Activated CD4-positive, alpha-beta T cell treated with anti-CD3 and anti-CD28 coated beads for 4 hours (primary cell): ENCODE measurements at regions not wholly inside any gene's neighbourhood (a gene's known extent, or its start where the extent isn't known, plus 50 kb on each side); places are given as distances from the start of the nearest gene placed in this dataset.
"Not testable (repeated sequence)": the region's sequence is repeated elsewhere in the genome, so short reads cannot be mapped to it uniquely, and the experiment has no call there.

Experiments used
- DNase-seq, 2 donors: peaks; one replicate each; pipeline ENCODE4 v3.0.0-alpha.2; 2020

DNA sequence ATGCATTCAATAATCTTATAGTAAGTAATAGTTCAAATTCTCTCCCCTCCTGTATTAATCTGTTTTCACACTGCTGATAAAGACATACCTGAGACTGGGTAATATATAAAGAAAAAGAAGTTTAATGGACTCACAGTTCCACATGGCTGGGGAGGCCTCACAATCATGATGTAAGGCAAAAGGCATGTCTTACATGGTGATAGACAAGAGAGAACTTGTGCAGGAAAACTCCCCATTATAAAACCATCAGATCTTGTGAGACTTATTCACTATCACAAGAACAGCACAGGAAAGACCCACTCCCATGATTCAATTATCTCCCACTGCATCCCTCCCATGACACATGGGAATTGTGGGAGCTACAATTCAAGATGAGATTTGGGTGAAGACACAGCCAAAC is 199.9 kb upstream of the PCSK5 start:
- not testable (repeated sequence) for DNase-seq

DNA sequence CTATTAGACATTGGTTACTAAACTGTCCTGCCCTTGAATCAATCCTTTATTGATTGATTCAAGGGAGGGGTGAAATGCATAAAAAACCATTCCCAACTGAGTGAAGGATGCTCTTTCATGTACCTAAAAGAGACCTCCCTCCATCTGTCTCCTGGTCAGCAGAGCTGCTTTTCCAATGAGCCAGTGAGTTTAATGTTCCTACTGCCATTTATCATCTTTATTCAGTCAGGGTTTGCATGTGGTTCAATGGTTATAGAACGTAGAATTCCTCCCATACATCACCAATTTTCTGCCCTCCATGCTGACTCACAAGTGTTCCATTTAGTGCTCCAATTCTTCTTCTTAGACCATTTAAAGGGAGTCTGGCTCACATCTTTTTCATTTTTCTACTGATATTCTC is 199.1 kb upstream of the PCSK5 start:
- DNase-seq = no peak

DNA sequence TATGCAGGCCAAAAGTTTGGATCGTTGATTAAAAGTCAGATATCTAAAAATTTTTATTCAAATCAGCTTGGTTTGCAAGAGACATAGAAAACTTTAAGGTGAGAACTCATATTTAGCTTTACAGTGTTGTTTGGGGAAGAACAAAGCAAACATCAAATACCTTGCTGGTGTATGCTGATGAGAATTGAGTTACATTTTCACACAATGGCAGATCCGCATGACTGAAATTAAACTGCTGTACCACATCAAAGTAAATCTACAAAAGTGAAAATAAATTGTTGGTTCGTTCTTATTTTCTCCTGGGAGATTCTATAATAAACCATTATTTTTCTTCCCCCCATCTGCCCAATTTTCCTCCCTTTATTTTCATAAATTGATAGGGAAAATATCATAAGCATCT is 198.2 kb upstream of the PCSK5 start:
- no peak for DNase-seq

DNA sequence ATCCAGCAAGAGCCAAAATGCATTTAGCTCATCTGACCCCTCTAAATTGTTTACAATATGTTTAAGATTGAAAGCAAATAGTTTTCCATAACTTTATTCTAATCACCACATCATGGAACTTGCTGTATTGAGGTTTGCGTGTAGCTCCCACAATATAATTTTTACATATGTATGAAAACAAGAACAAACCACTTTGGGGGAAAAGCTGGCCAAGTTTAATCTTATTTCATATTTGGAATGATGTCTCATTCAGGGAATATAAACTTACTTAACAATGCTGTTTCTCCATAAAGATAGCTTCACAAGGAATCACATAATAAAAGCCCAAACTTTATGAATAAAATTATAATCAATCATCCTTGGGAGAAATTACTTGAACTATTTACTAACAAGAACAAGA is 194.6 kb upstream of the PCSK5 start:
- DNase-seq = no peak

DNA sequence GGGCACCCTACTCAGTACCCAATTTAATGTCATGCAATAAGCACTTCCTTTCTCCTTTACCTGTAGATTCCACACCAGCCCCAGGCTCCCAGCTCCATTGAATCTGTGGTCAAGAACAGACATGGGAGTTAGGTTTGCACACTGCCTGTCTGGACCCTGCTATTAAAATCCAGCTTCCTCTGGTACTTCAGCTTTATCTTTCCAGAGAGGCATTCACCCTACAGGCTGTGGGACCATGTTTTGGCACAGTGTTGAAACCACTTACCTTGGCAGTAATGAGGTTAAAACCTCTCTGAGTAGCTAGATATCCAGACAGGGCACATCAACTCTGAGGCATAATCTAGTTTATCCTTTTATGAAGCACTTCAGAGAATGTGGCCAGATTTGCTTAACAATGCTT is 191.5 kb upstream of the PCSK5 start:
- DNase-seq = no peak

DNA sequence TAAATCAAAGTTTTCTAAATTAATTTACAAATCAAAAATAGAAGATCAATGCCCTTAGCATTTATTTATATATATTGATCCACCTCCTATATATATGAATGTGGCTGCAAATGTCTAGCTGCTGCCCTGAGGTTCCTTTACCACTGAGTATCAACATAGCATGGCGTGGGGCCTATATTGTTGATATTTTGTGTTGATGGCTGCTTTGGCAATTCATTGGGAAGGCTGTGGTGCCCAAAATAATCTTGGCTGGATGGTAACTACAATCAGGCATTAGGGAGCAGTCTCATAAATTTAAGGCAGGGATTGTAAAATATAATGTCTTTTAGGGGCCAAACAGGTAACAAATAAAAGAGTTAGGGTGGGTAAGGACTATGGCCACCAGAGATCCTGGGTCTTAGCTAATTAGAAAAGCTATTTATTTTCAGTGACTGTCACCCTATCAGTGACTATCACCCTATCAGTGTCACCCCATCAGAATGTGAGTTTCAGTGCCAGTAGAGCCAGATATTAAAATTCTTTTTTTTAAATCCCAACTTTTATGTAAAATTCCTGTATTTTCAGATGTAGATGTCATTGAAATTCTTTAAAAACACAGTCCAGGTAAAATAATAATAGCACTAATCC is 190.7 kb upstream of the PCSK5 start:
- no peak for DNase-seq

DNA sequence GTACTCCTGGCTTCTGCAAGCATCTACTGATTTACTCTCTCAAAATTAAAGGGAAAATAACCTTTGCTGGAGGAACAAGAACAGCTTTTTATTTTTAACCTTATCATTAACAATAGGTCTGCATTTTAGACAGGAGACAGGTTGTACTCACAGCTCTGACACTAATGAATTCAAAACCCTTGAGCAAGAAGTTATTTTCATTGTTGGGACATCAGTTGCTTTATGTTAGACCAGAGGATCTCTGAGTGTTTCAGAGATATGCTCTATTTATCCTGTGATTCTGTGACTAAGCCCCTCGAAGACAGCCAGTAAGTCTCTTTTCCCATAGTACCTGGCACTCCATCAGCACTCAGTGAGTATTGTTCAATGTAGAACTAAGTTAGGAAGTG is 190.2 kb upstream of the PCSK5 start:
- no peak for DNase-seq

DNA sequence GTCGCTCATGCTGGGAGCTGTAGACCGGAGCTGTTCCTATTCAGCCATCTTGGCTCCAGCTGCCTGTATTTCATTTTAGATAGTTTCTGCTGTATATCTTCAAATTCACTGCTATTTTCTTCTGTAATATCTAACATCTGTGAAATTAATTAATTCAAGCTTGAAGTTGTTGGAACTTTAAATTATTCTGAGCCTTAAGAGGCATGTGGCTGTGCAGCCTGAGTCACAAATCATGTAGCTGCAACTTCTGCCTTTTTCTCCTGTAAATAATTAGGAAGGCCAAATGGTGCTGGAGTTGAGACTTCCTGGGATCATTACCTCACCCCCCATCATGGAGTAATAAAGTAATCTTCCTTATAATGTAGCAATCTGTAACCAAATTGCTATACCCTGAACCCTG is 183.3 kb upstream of the PCSK5 start:
- no peak for DNase-seq

DNA sequence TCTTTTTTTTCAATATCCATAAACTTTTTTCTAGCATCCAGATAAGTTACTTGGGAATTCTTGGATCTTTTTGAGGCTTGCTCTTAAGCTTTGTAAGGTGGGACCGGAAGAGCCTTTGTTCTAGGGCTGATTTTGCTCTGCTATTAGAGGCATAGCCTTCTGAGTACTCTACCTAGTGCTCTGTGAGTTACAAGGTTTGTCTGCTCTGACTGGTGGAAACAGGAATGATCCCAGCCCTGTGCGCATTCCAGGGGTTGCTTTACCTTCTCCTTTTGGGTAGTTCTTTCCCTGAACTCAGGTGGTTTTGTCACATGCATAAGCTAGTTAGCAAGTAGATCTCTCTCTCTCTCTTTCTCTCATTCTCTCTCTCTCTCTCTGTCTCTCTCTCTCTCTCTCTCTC is 180.8 kb upstream of the PCSK5 start:
- no peak for DNase-seq

DNA sequence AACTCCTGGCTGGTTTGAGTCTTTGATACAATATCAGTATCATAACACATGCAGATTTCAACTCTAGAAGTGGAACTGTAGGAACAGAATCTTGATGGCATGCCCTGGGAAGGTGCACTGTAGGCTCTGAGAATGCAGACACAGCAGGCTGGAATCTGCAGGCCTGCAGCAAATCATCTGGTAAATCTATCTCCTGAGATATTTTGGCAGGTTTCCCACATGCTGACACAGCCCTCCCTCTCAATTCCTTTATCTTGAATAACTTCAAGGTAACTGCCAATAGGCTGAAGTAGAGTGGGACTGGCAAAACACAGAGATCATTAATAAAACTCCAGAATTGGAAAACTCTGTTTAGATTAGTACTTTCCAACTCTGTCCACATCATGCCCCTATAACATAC is 177.8 kb upstream of the PCSK5 start:
- no peak for DNase-seq

DNA sequence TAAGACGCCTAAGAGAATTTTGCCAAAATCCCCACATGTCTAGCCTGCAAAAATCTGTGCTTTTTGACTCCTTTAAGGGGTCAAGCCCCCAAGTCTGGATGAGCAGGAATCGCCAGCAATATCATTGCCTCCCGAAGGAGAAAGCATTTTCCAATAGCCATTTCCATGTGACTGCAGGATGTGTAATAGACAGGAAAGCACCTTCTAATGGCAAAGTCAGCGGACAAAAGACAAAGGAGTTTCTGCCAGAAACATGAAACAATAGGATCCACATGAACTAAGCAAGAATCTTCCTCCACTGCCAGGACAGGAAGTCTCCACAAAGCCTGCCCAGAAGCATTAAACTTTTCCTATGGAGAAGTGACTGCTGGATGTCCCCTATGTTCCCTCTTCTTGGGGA is 177.1 kb upstream of the PCSK5 start:
- DNase-seq = no peak

DNA sequence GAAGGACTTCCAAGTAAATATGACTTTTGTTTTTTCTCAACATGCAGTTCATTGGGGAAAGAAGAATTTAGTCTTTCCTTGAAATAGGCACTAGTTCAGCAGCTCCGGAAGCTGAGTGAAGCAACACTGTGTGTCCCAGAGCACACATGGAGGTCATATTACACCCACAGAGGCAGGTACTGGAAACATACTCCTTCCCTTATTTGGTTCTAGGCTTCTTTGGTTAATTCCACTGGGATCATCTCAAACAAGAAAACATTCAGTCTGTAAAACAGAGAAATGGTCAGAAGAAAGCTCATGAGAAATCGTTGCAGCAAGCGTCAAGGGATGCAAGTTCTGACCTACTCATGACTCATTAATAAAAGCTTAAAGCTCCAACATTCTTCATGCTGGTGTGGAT is 175.1 kb upstream of the PCSK5 start:
- no peak for DNase-seq

DNA sequence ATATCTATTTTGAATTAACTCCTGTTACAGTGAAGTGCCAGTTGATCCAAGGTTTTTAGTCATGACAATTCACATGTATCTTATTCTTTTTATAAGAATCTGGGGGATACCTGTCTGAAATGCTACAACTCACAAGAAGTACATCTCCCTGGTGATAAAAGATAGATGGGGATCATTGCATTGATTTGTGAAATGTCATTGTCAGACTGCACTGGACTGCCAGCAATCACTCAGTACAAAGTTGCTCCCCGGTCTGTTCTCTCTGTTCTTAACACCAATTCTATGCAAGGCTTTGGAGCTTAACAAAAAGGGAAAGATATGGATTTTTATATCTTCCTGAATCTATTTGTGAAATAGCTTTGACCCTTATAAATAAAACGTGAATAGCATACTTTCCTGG is 171.8 kb upstream of the PCSK5 start:
- DNase-seq = no peak

DNA sequence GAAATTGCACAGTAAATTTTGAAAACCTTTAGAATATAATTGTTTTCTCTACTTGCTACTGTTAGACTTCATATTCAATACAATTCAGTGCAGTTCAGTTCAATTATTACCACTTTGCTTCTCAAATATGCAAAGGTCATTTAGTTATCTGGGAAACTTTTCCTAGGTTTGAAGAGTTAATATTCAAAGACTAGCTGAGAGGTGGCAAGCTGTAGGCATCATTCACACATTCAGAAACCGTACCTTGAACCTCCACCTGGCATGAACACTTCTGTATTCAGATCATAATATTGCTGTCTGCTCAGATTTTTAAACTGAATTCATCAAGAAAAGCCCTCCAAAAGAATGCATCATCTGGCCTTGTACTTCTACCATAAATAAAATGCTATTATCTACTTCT is 162.1 kb upstream of the PCSK5 start:
- DNase-seq = no peak

DNA sequence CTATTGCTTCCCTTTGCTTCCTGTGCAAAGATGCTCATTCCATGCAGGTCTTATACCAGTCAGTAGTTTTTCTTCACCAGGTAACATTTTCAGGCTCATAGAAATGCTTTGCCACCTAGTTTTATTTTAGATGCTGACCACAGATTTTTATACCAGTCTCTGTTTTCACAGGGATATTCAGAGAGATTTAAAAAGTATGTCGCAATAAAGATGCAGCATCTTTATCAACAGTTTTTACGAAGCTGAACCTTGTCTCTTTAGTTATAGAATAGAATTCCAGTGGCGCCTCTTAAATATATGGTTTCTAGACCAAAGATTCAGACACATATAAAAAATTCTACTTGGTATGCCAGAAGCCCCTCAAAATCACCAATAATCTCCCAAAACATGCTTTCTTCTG is 155.7 kb upstream of the PCSK5 start:
- no peak for DNase-seq

DNA sequence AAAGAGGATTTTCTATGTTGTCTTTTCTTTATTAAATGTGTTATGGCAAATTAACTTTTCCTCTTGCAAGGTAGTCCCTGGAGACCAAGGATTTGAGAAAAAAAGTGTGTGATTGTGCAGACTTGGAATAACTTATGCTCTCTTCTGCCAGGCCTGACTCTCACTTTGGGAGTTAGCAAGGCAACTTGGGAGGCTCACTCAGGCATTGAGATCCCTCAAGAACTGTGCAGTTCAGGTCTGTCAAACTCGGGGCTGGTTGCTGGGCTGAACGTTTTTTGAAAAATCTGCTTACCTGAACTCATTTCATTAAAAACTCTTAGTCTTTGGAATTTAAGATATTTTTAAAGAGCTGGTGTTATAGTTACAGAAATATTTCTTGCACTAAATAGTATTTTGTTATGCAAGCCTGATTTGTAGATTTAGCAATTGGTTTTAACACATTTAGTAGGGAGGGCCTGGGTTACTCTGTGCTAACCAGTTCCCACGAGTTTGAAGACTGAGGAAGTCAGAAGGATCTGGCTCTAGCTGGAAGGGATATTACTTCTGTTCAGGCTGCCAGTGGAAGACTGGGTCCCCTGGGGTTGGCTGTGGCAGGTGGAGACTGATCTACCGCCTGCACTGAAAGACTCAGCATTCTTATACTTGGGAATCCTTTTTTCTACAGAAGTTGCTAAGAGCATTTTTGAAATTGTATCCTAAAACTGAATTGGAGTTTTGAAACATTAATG is 150.4 kb upstream of the PCSK5 start:
- DNase-seq = no peak

DNA sequence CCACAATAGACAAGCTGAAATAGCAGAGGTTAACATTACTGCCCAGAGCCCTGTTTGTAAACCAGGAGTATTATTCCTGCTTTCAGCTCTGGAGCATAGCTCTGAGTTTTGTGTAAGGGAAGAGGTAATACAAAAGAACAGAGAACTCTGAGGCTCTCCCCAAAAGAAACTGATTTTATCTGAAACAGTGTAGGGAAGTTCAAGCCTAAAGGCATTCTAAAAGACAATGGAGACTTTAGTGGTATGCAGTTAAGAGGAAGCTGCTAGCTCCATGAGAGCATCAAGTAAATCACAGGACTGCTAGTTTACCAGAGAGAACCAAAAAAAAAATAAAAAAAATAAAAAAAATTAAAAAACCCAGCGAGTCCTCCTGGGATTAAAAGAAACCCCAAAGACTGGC is 146.6 kb upstream of the PCSK5 start:
- DNase-seq = no peak

DNA sequence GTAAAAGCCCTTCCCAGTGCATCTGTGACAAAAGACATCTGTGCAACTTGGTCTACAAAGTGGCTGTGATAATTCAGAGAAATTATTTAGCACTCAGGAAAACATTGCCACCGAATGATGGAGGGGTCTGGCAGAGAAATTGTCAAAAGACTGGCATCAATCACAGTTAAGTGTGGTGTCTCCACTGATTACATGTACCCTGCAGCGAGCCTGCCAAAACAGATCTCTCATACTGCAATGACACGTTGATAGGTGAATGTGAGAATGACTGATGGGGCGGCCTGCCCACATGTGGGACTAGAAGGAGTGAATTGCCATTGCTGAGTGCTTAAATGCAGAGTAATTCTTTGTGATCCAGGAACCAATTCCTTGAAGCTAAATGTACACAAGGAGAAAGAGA is 136.4 kb upstream of the PCSK5 start:
- DNase-seq = no peak

DNA sequence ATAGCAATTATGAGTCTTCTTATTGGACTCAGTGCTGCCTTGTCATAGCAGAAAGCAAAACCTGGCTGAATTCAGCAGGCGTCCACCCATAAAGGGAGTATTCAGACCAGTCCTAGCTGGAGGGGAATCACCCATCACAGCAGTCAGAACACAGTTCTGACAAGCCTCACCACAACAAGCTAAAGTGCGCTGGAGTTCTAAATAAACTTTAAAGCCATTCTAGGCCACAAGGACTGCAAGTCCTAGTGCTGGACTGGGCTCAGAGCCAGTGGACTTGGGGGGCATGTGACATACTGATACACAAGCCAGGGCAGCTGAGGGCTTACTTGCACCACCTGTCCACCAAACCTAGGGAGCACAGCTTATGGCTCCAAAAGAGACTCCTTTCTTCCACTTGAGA is 115.3 kb upstream of the PCSK5 start:
- no peak for DNase-seq

DNA sequence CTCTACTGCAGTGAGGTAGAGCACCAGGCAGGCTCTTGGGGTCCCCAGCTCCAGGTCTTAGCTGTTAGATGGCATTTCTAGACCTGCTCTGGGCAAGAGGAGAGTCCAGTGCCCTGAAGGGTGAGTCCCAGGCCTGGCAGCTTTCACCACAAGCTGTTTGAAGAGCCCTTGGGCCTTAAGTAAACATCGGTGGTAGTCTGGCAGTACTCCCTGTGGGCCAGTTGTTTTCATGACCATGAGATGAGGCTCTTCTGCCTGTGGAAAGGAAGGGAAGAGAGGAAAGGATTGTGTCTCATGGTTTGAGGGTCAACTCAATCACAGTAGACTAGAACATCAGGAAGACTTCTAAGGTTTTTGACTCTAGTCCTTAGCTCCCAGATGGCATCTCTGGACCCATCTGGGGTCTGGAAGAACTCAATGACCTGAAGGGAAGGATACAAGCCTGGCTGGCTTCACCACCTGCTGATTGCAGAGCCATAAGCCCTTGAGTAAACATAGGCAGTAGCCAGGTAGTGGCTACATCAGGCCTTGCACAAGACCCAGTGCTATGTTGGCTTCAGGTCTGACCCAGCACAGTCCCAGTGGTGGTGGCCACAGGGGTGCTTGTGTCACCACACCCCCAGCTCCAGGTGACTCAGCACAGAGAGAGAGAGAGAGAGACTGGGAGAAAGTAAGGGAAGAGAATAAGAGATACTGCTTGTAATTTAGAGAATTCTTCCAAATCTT is 114.3 kb upstream of the PCSK5 start:
- DNase-seq = no peak

DNA sequence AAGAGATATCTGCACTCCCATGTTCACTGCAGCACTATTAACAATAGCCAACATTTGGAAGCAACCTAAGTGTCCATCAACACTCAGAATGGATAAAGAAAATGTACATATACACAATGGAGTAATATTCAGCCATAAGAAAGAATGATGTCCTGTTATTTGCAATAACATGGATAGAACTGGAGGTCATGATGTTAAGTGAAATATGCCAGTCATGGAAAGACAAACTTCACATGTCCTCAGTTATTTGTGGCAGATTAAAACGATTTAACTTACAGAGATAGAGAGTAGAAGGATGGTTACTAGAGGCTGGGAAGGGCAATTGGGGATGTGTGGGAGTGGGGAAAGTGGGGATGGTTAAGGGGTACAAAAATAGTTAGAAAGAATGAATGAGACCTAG is 110.3 kb upstream of the PCSK5 start:
- DNase-seq = no peak

DNA sequence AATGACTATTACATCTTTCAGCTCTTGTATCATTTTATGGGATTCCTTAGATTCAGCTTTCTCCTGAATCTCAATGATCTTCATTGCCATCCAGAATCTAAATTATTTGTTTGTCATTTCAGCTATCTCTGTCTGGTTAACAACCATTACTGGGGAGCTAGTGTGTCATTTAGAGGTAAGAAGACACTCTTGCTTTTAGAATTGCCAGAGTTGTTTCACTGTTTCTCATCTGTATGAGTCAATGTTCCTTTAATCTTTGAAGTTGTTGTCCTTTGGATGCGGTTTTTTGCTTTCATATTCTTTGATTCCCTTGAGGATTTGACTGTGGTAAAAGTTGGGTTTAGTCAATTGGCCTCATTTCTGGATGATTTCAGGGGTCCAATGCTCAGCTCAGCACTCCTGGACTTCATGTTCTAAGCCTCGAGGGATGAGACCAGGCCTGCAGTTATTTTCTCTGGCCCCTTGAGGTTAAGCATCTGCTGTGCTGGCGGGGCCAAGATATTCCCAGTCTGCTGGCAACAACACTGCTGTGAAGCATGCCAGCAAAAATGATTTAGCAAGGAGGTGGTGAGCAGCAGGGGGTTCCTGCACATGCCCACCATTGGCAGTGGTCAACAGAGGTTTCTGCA is 102.4 kb upstream of the PCSK5 start:
- DNase-seq = no peak

DNA sequence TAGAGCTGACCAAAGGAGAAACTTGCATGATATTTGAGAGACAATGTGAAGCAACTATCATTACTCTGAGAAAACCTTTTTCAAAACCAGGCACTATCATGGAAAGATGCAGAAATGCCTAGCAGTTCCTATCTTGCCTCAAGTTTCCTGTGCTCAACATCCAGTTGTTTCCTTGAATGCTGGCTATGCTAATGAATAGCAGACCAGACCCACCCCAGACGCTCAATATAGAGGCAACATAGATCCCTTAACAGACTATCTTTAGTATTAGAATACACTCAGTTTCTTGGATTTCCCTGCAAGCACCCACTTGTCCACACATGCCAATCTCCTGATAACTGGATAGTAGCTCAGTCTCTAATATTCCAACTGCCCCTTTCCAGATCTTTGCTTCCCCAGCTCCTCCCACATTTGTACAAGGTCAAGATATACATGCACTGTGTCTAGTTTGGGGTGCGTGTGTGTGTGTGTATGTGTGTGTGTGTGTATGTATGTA is 93.3 kb upstream of the PCSK5 start:
- no peak for DNase-seq

DNA sequence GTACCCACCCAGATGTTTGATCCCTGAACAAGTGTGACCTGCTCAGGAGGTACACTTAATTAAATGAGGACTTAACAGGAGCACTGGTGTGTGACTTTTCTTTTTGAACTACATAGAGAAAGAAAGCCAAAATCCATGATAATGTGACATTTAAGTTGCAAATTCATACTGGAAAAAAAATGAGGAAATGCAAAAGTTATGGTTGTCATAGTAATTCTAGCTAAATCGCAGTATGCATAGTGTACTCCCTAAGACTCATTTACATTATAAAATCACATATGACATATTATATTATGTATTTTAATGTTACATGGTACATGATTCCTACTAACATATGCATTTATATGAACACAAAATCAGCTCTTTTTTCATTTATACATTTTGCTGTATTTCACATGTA is 92.0 kb upstream of the PCSK5 start:
- no peak for DNase-seq
